UCSD-AML1 (cell line): ENCODE measurements at regions not wholly inside any gene's neighbourhood (a gene's known extent, or its start where the extent isn't known, plus 50 kb on each side); places are given as distances from the start of the nearest gene placed in this dataset.
A peak's percentile ranks its signal among the peaks of the same experiment; 100 is the strongest.
"Not testable (repeated sequence)": the region's sequence is repeated elsewhere in the genome, so short reads cannot be mapped to it uniquely, and the experiment has no call there.

Experiments used
- DNase-seq: peaks from one replicate; lab custom pipeline; 2025; ENCODE audit not compliant: unreplicated experiment; lab: John Stamatoyannopoulos, UW

GRCh38 chr6:118719351-118720124, 68.1 kb upstream of the CEP85L start:
- DNase-seq, result no peak

DNA sequence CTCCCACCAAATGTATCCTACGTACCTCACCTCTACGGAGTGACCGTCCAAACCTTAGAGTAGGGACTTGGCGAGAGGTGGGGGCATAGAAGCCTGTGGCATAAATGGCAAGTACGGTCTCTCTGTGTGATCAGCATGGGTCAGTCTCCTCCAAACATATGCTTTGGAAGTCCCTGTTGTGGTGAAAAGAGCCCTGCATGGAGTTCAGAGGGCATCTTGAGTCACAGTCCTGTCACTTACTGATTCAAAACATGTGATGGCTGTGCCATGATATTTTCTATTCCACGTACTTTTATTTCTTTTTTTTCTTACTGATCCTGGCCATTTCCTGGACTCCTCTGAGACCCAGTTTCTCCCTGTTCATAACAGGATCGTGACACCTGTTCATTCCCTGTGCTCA, 67.5 kb upstream of the CEP85L start:
- DNase-seq, result no peak

GRCh38 chr6:118718297-118718696, 66.9 kb upstream of the CEP85L start:
- no peak for DNase-seq

- DNase-seq, result no peak
Measured at GRCh38 chr6:118717106-118717505, 65.7 kb upstream of the CEP85L start.

GRCh38 chr6:118715907-118716306, 64.5 kb upstream of the CEP85L start:
- DNase-seq, result not testable (repeated sequence)

GRCh38 chr6:118715376-118715775, 64.0 kb upstream of the CEP85L start:
- no peak for DNase-seq

DNA sequence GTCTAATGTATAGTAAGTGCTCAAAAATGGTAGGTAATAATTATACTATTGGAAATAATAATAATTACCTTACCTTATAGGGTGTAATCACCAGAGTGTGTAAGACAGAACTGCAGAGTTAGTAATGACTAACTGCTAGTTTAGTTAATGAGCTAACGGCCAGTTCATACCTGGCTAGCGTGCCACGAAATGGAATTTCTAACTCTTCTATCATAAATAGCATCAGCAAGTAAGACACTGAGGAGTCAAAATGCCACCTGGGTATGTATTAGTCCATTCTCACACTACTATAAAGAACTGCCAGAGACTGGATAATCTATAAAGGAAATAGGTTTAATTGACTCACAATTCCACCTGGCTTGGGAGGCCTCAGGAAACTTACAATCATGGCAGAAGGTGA, 63.4 kb upstream of the CEP85L start:
- no peak for DNase-seq

DNA sequence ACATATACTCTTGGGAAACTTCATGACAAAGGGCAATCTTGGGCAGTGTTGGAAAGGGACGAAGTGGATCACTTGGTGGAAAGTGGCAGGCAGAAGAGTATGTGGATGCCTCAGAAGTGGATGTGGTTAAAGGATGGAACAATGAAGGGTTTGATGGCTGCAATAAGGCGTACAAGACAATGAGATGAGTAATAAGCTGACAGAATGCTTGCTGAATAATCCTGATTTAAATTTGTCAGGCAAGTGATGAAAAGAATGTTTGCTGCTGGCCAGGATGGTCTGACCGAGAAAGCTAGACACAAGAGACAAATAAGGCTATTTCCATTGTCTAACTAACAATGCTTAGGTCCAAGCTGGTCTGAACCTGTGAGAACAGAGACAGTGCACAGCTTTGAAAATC, 61.6 kb upstream of the CEP85L start:
- no peak for DNase-seq

DNA sequence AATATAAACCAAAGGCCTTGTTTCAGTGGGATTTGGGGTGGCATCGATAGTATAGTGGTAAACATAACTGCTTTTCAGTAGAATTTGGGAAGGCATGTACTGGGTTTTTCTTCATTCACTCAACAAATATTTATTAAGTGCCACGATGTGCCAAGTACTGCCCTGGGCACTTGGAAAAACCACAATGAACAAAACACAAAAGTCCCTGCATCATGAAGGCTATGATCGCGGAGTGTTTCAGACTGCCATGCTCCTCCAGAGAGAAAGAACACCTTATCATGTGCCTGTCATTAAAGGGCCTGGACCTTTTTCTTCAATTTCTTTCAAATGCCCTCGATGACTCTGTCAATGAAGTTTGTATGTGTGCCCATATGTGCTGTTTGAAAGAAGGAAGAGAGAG, 59.2 kb upstream of the CEP85L start:
- DNase-seq, result no peak

- peak; percentile 48 for DNase-seq
Measured at GRCh38 chr6:118709859-118710350, 58.5 kb upstream of the CEP85L start.

DNA sequence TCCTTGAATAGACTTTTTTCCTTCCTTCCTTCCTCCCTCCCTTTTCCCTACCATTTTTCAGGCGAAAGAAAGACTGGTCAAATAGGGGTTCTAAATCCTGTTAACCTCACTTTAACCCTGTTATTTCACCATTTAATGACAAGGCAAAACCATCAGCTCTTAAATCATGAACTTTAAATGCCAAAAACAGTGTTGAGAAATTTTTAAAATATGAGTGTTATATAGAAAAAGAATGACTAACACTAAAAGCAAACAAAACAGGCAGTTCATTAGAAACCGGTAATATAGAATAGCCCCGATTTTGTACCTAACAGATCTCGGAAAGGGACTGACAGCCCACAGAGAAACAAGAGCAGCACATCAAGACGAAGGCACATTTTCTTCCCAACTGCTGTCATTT, 57.4 kb upstream of the CEP85L start:
- no peak for DNase-seq

DNA sequence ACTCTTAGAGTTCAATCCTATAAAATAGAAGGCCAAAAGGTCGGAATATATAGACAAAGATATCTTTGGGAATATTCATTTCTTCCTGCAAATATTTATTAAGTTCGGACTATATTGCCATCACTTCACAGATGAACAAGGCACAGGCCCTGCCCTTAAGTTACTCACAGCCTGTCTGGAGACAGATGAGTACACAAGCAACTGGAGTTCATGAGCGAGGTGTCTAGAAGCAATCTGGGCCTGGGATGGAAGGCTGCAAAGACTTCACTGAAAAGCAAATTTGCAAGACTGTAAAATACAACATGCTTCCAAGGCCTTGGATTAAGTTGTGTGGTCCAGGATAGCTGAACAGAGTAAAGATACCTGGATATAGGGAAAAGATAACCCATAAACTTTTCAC, 56.7 kb upstream of the CEP85L start:
- no peak for DNase-seq

DNA sequence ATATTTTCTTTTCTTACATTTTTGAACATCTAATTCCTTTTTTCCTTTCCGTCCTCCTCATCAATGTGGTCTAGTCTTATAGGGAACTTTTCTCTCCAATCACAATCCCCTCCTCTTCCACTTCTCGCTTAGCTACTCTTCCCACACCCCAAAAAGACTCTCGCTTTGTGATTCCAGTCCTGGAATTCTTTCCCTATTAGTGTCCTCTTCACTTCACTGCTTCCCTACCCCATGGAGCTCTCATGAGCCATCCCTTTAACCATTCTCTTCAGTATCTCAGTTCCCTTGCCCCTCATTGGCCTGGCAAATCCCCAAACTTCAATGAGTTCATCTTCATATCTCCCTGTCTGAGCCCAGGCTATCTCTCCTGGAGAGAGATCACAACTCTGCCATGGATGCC, 55.3 kb upstream of the CEP85L start:
- no peak for DNase-seq

GRCh38 chr6:118705544-118706491, 54.4 kb upstream of the CEP85L start:
- peak; percentile 11 for DNase-seq

DNA sequence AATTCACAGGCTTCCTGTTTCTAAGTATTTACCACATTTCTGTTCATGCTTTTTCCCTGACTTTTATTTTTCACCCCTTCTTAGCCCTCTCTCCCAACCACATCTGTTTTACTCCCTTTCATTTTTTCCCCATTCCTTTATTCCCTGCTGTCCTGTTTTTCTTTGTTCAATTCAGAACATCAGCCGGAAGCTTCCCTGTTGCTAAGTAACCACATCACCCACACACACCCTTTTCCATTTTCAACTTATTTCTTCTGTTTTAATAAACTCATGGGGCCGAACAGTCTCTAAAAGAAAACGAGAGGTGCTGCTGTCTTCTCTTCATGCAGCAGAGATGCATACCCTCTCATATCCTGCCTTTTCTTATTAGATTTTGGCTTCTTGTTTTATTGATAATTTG, 53.5 kb upstream of the CEP85L start:
- no peak for DNase-seq

DNA sequence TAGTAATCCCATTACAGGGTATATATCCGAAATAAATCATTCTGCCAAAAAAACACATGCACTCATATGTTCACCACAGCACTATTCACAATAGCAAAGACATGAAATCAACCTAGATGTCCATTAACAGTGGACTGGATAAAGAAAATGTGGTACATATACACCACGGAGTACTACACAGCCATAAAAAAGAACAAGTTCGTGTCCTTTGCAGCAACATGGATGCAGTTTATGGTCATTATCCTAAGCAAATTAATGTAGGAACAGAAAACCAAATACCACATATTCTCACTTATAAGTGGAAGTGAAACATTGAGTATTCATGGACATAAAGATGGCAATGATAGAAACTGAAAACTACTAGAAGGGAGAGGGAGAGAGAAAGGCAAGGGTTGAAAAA, 49.9 kb upstream of the CEP85L start:
- not testable (repeated sequence) for DNase-seq
